ENCODE measurements at regions not wholly inside any gene's neighbourhood (a gene's known extent, or its start where the extent isn't known, plus 50 kb on each side); places are given as distances from the start of the nearest gene placed in this dataset.

DNA sequence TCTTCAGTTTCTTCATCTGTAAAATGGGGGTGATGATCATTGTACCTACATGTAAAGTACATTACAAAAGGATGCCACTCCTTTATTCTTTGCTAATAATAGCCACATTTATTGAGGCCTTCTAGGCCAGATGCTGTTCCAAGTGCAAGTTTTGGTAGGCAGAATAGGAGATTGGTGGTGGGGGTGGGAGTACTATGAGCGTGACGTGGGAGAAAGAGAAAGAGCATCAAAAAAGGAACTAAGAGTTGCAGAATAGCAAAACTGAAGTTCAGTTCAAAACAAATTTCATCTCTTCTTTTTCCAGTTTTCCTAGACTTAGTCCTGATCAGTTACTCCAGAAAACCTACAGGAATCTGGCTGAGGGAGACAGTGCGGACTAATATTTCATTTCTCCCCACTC is 174.1 kb downstream of the SNX18 start:
- Histone ChIP-seq H3K9me3 (ENCODE audit: control insufficient read depth, low read depth, low read length) (no peaks in the 10 kb centered on the region), H3K27me3 (ENCODE audit: control insufficient read depth, extremely low read depth, insufficient read depth, low read length) (no peaks in the 10 kb centered on the region), H3K4me2 (ENCODE audit: control insufficient read depth, extremely low read depth, insufficient read depth, low read depth, low read length) (no peak overlapping the region), H3K79me2 (ENCODE audit: control insufficient read depth, insufficient read depth, low read length) (no peaks in the 10 kb centered on the region), H3K9ac (ENCODE audit: control insufficient read depth, extremely low read depth, insufficient read depth, low read length) (no peak overlapping the region), H2AFZ (ENCODE audit: control insufficient read depth, low read length) (no peak overlapping the region), H3K27ac (ENCODE audit: control insufficient read depth, insufficient read depth, low read length) (no peak overlapping the region), H3K4me3 (ENCODE audit: control insufficient read depth in 2 of 3, extremely low read depth in 1 of 3, insufficient read depth in 2 of 3, low read depth in 1 of 3, low read length in 3 of 3) (no peak overlapping the region), H3K36me3 (ENCODE audit: control insufficient read depth in 2 of 2, extremely low read depth in 1 of 2, insufficient read depth in 2 of 2, low read length in 2 of 2) (no peaks in the 10 kb centered on the region), H4K20me1 (ENCODE audit: control insufficient read depth, extremely low read depth, insufficient read depth, low read length) (no peaks in the 10 kb centered on the region), H3K4me1 (ENCODE audit: control insufficient read depth, extremely low read depth, insufficient read depth, low read length) (no peaks in the 10 kb centered on the region), H3K9me1 (ENCODE audit: control insufficient read depth, extremely low read depth, insufficient read depth, low read length) (no peaks in the 10 kb centered on the region)
- dilution Hi-C loops (cut with MboI; ENCODE audit: extremely low pct_ligation_motif_present, low sequenced_read_pairs), result no loop called here
- DNase-seq (ENCODE audit: low read depth, low spot score) (no peak), FAIRE-seq (no peak)
- TF ChIP-seq, protein P1, sequence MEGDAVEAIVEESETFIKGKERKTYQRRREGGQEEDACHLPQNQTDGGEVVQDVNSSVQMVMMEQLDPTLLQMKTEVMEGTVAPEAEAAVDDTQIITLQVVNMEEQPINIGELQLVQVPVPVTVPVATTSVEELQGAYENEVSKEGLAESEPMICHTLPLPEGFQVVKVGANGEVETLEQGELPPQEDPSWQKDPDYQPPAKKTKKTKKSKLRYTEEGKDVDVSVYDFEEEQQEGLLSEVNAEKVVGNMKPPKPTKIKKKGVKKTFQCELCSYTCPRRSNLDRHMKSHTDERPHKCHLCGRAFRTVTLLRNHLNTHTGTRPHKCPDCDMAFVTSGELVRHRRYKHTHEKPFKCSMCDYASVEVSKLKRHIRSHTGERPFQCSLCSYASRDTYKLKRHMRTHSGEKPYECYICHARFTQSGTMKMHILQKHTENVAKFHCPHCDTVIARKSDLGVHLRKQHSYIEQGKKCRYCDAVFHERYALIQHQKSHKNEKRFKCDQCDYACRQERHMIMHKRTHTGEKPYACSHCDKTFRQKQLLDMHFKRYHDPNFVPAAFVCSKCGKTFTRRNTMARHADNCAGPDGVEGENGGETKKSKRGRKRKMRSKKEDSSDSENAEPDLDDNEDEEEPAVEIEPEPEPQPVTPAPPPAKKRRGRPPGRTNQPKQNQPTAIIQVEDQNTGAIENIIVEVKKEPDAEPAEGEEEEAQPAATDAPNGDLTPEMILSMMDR (optimal IDR thresholded peaks at IDR 0.05 in 1 of 3, IDR thresholded peaks at IDR 0.05 in 1 of 3, conservative IDR thresholded peaks at IDR 0.05 in 1 of 3; ENCODE audit: extremely low read depth in 1 of 3, insufficient read depth in 2 of 3, low read length in 3 of 3), result no peak
- no peak for TF ChIP-seq EZH2 (IDR thresholded peaks at IDR 0.05; ENCODE audit: low read length)

DNA sequence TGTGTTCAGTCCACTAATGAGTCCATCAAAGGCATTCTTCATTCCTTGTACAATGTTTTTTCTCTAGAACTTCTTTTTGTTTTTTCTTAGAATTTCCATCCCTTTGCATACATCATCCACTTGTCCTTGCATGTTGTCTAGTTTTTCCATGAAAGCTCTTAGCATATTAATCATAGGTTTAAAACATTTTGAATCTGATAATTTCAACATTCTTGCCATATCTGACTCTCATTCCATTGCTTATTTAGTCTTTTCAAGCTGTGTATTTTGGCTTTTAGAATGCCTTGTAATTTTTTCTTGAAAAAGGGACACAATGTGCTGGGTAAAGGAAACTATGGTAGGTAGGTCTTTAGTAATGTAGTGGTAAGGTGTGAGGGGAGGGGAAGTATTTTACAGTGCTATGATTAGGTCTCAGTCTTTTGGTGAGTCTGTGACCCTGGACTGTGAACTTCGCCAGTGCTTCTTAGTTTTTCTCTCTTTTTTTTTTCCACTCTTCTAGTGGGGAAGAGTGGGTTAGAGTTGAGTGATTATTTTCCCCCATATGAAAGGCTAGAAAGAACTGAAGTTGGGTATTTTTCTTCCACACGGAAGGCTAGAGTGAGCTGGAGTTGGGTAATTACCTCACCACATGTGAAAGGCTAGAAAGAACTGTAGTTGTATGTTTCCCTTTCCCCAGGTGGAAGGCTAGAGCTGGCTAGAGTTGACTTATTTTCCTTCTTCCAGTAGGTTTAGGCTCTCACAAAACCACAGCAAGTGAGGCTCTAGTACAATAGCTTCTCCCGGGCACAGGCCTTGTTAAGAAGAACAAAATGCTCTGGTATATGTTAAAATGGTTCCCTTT is 172.1 kb downstream of the SNX18 start:
- Histone ChIP-seq H3K4me1 (ENCODE audit: control insufficient read depth, extremely low read depth, insufficient read depth, low read length) (no peaks in the 10 kb centered on the region), H3K79me2 (ENCODE audit: control insufficient read depth, insufficient read depth, low read length) (no peaks in the 10 kb centered on the region), H3K9me3 (ENCODE audit: control insufficient read depth, low read depth, low read length) (no peaks in the 10 kb centered on the region), H3K27me3 (ENCODE audit: control insufficient read depth, extremely low read depth, insufficient read depth, low read length) (no peaks in the 10 kb centered on the region), H3K36me3 (ENCODE audit: control insufficient read depth in 2 of 2, extremely low read depth in 1 of 2, insufficient read depth in 2 of 2, low read length in 2 of 2) (no peaks in the 10 kb centered on the region), H3K4me2 (ENCODE audit: control insufficient read depth, extremely low read depth, insufficient read depth, low read depth, low read length) (no peak overlapping the region), H3K9ac (ENCODE audit: control insufficient read depth, extremely low read depth, insufficient read depth, low read length) (no peak overlapping the region), H2AFZ (ENCODE audit: control insufficient read depth, low read length) (no peak overlapping the region), H4K20me1 (ENCODE audit: control insufficient read depth, extremely low read depth, insufficient read depth, low read length) (no peaks in the 10 kb centered on the region), H3K27ac (ENCODE audit: control insufficient read depth, insufficient read depth, low read length) (no peak overlapping the region), H3K4me3 (ENCODE audit: control insufficient read depth in 2 of 3, extremely low read depth in 1 of 3, insufficient read depth in 2 of 3, low read depth in 1 of 3, low read length in 3 of 3) (no peak overlapping the region), H3K9me1 (ENCODE audit: control insufficient read depth, extremely low read depth, insufficient read depth, low read length) (no peaks in the 10 kb centered on the region)
- FAIRE-seq, result no peak
- DNase-seq (ENCODE audit: low read depth, low spot score), result no peak
- dilution Hi-C loops (cut with MboI; ENCODE audit: extremely low pct_ligation_motif_present, low sequenced_read_pairs), result no loop called here
- no peak for TF ChIP-seq EZH2 (IDR thresholded peaks at IDR 0.05; ENCODE audit: low read length)
- TF ChIP-seq, protein P1 (optimal IDR thresholded peaks at IDR 0.05 in 1 of 3, IDR thresholded peaks at IDR 0.05 in 1 of 3, conservative IDR thresholded peaks at IDR 0.05 in 1 of 3; ENCODE audit: extremely low read depth in 1 of 3, insufficient read depth in 2 of 3, low read length in 3 of 3), result no peak

Data from keratinocyte (primary cell).